Skin of body (tissue), 1 donor: ENCODE measurements at regions not wholly inside any gene's neighbourhood (a gene's known extent, or its start where the extent isn't known, plus 50 kb on each side); places are given as distances from the start of the nearest gene placed in this dataset.

Experiments
- DNase-seq: peaks from one replicate; lab custom pipeline; 2025; lab: John Stamatoyannopoulos, UW

- DNase-seq, result no peak
These were observed 53.8 kb upstream of the APP start for GRCh38 chr21:26224366-26224765.
